ENCODE measurements at regions not wholly inside any gene's neighbourhood (a gene's known extent, or its start where the extent isn't known, plus 50 kb on each side); places are given as distances from the start of the nearest gene placed in this dataset.

DNA sequence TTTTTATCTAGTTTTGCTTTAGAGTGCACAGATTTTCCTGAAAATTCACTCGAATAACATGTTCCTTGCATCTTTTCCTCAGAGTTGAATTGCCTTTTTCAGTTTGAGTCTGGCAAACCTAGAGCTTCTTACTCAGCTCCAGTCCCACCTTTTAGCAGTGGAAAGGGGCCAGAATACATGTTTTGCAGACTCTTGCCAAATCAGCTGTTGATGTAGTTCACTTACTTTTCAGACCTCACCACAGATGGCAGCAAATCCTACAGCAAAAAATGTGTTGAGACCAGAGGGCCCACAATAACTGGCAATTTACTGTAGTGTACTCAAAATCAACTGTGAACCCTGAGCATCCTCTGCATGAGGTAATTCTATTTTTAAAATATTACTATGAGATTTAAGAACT, 545.2 kb upstream of the ACO1 start:
- POLR2A ChIA-PET: no interaction called here
- DNase-seq (ENCODE audit: low read depth, low spot score): no peak
- peak; percentile 55; the same call in 1 of the 2 replicates for ATAC-seq
- intact Hi-C loops (cut with micrococcal nuclease): loop anchor here (2.0 kb wide), 1 partner anchor 412 kb away; no protein-coding TSS in a partner anchor
- Histone ChIP-seq H4K20me1 (ENCODE audit: insufficient read depth) (no peaks in the 10 kb centered on the region), H3K27ac (ENCODE audit: low read depth, low read length) (no peak overlapping the region), H2AFZ (ENCODE audit: low read depth, low read length, poor library complexity, severe bottlenecking) (no peak overlapping the region), H3K4me2 (ENCODE audit: low read length) (no peak overlapping the region), H3K9me3 (ENCODE audit: control insufficient read depth in 1 of 2, insufficient read depth in 1 of 2, low read depth in 1 of 2, low read length in 2 of 2) (no peaks in the 10 kb centered on the region), H3K4me3 (replicated peaks in 1 of 2; ENCODE audit: low read depth in 1 of 2, low read length in 2 of 2) (no peak overlapping the region), H3K9me2 (ENCODE audit: insufficient read depth) (no peaks in the 10 kb centered on the region), H3K9ac (ENCODE audit: low read length) (no peak overlapping the region), H3K36me3 (ENCODE audit: control insufficient read depth in 1 of 2, insufficient read depth in 2 of 2, low read length in 2 of 2) (no peaks in the 10 kb centered on the region), H3K4me1 (ENCODE audit: control insufficient read depth in 1 of 2, insufficient read depth in 2 of 2, low read length in 2 of 2) (no peaks in the 10 kb centered on the region), H3K27me3 (ENCODE audit: insufficient read depth, low read length) (no peaks in the 10 kb centered on the region), H3K79me2 (ENCODE audit: insufficient read depth, low read length) (no peaks in the 10 kb centered on the region)
- RAD21 ChIA-PET (ENCODE audit: low non-redundant PET in 1 of 2, low total read pairs in 2 of 2, uncharacterized antibody in 2 of 2, unreplicated experiment in 2 of 2): no interaction called here
- TF ChIP-seq POLR2A (IDR thresholded peaks at IDR 0.05; ENCODE audit: borderline replicate concordance, extremely low read depth, insufficient read depth, insufficient read length) (no peak), ZNF274 (IDR thresholded peaks at IDR 0.05; ENCODE audit: low read depth, low read length) (no peak), SIN3A (IDR thresholded peaks at IDR 0.05; ENCODE audit: low read depth) (no peak), FOSL1 (IDR thresholded peaks at IDR 0.05; ENCODE audit: low read depth) (no peak), POLR2AphosphoS5 (IDR thresholded peaks at IDR 0.05; ENCODE audit: low read depth, low read length) (no peak), ZFX (IDR thresholded peaks at IDR 0.05) (no peak), ELF1 (IDR thresholded peaks at IDR 0.05; ENCODE audit: borderline replicate concordance, low read depth) (no peak), RAD21 (IDR thresholded peaks at IDR 0.05; ENCODE audit: low read depth) (peak; percentile 42; the same call in 1 of the 2 replicates), CEBPB (IDR thresholded peaks at IDR 0.05; ENCODE audit: low read depth) (no peak), SP1 (IDR thresholded peaks at IDR 0.05; ENCODE audit: low read depth) (no peak), EZH2 (IDR thresholded peaks at IDR 0.05) (no peak), EZH2phosphoT487 (IDR thresholded peaks at IDR 0.05; ENCODE audit: borderline replicate concordance) (no peak), TCF7L2 (IDR thresholded peaks at IDR 0.05; ENCODE audit: borderline replicate concordance, extremely low read depth, insufficient read depth, insufficient read length) (no peak)
- TF ChIP-seq, protein P1, sequence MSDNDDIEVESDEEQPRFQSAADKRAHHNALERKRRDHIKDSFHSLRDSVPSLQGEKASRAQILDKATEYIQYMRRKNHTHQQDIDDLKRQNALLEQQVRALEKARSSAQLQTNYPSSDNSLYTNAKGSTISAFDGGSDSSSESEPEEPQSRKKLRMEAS (IDR thresholded peaks at IDR 0.05): no peak
- TF ChIP-seq, protein P2, sequence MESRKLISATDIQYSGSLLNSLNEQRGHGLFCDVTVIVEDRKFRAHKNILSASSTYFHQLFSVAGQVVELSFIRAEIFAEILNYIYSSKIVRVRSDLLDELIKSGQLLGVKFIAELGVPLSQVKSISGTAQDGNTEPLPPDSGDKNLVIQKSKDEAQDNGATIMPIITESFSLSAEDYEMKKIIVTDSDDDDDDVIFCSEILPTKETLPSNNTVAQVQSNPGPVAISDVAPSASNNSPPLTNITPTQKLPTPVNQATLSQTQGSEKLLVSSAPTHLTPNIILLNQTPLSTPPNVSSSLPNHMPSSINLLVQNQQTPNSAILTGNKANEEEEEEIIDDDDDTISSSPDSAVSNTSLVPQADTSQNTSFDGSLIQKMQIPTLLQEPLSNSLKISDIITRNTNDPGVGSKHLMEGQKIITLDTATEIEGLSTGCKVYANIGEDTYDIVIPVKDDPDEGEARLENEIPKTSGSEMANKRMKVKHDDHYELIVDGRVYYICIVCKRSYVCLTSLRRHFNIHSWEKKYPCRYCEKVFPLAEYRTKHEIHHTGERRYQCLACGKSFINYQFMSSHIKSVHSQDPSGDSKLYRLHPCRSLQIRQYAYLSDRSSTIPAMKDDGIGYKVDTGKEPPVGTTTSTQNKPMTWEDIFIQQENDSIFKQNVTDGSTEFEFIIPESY (IDR thresholded peaks at IDR 0.05; ENCODE audit: extremely low read depth, insufficient replicate concordance, low read length): no peak
- TF ChIP-seq, protein P3, sequence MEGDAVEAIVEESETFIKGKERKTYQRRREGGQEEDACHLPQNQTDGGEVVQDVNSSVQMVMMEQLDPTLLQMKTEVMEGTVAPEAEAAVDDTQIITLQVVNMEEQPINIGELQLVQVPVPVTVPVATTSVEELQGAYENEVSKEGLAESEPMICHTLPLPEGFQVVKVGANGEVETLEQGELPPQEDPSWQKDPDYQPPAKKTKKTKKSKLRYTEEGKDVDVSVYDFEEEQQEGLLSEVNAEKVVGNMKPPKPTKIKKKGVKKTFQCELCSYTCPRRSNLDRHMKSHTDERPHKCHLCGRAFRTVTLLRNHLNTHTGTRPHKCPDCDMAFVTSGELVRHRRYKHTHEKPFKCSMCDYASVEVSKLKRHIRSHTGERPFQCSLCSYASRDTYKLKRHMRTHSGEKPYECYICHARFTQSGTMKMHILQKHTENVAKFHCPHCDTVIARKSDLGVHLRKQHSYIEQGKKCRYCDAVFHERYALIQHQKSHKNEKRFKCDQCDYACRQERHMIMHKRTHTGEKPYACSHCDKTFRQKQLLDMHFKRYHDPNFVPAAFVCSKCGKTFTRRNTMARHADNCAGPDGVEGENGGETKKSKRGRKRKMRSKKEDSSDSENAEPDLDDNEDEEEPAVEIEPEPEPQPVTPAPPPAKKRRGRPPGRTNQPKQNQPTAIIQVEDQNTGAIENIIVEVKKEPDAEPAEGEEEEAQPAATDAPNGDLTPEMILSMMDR (IDR thresholded peaks at IDR 0.05 in 2 of 3, conservative IDR thresholded peaks at IDR 0.05 in 1 of 3; ENCODE audit: borderline replicate concordance in 1 of 3, insufficient read depth in 1 of 3, low read depth in 2 of 3, low read length in 2 of 3): 0 out of 6 replicates have a peak, but pooled peaks have one; percentile 9 to 16 (median 13)
- no TSS peak for BruUV-seq (replicated peaks)
- CTCF ChIA-PET: interaction anchor here (1.2 kb wide), 1 partner anchor 413 kb away, joined by 5 read pairs; no protein-coding TSS in a partner anchor
